ENCODE measurements at regions not wholly inside any gene's neighbourhood (a gene's known extent, or its start where the extent isn't known, plus 50 kb on each side); places are given as distances from the start of the nearest gene placed in this dataset.

GRCh38 chr2:39902103-39902502 lies 123.0 kb upstream of the THUMPD2 start:
- TF ChIP-seq CTCF (conservative IDR thresholded peaks at IDR 0.05 in 1 of 2, IDR thresholded peaks at IDR 0.05 in 1 of 2; ENCODE audit: extremely low read depth in 1 of 2, insufficient read depth in 1 of 2, low read depth in 1 of 2, low read length in 2 of 2) (no peak), EZH2 (IDR thresholded peaks at IDR 0.05; ENCODE audit: borderline replicate concordance, low read length) (no peak)

Data from mammary epithelial cell (primary cell).